Small intestine (tissue), 7 donors: ENCODE measurements at regions not wholly inside any gene's neighbourhood (a gene's known extent, or its start where the extent isn't known, plus 50 kb on each side); places are given as distances from the start of the nearest gene placed in this dataset.

Experiments used
- DNase-seq, 2 donors: peaks; one replicate each; pipeline versions ENCODE4 v3.0.0 to v3.0.0-alpha.2; 2013
- FAIRE-seq: peaks from 2 replicates; lab custom pipeline; 2012; peaks lifted over from hg19 to GRCh38; lab: Jason Lieb, UNC
- H3K27ac ChIP-seq, 3 donors: one replicate each; pipeline ENCODE4 v1.5.1; 2013; ENCODE audit warnings: low read length in 2 of 3, mild to moderate bottlenecking in 2 of 3, control low read depth in 1 of 3, inconsistent platforms in 1 of 3, low read depth in 1 of 3, moderate library complexity in 1 of 3
- H3K27me3 ChIP-seq, 3 donors: one replicate each; pipeline ENCODE4 v1.6.1; 2013; ENCODE audit warnings: low read length in 3 of 3, inconsistent platforms in 1 of 3; ENCODE audit not compliant: control insufficient read depth in 3 of 3, insufficient read depth in 3 of 3
- H3K36me3 ChIP-seq, 3 donors: one replicate each; pipeline ENCODE4 v1.6.1; 2013; ENCODE audit warnings: low read length in 3 of 3, inconsistent platforms in 1 of 3, low read depth in 1 of 3, mild to moderate bottlenecking in 1 of 3, moderate library complexity in 1 of 3; ENCODE audit not compliant: control insufficient read depth in 3 of 3, insufficient read depth in 2 of 3
- H3K4me1 ChIP-seq, 3 donors: one replicate each; pipeline ENCODE4 v1.6.1; 2013; ENCODE audit warnings: low read length in 2 of 3, inconsistent platforms in 1 of 3, low read depth in 1 of 3, mild to moderate bottlenecking in 1 of 3, moderate library complexity in 1 of 3; ENCODE audit not compliant: control insufficient read depth in 3 of 3, insufficient read depth in 2 of 3
- H3K4me3 ChIP-seq, 3 donors: one replicate each; pipeline ENCODE4 v1.5.1; 2013; ENCODE audit warnings: low read length in 3 of 3, control low read depth in 1 of 3, inconsistent platforms in 1 of 3, low read depth in 1 of 3, mild to moderate bottlenecking in 1 of 3, moderate library complexity in 1 of 3
- H3K9me3 ChIP-seq, 2 donors: one replicate each; pipeline ENCODE4 v1.6.1; 2013; ENCODE audit warnings: low read depth in 1 of 2, low read length in 1 of 2; ENCODE audit not compliant: control insufficient read depth in 2 of 2, insufficient read depth in 1 of 2
- WGBS, 3 donors: extraction: QIAGEN DNeasy Blood & Tissue Kit; methylation state at CpG; one replicate each; pipeline ENCODE4 v1.1.7; 2013; 5-methylcytosine and 5-hydroxymethylcytosine counted together
- donor health status: healthy with polysubstance abuse.
- donor health status: control.
- donor health status: control.
- donor health status: Bipolar disorder and iron deficiency.
- donor health status: healthy.

GRCh38 chr21:34215501-34215900 is 142.1 kb downstream of the MRPS6 start:
- H3K4me3 ChIP-seq = no peak overlapping the region
- no peaks in the 10 kb centered on the region for H3K4me1 ChIP-seq
- H3K9me3 ChIP-seq = peaks cover 0 to 8% of the 10 kb centered on the region in 2 donors
- WGBS, 3 donors = 75 to 83% (median 82%) methylated on average over 4 of the region's 4 CpGs
- DNase-seq (no peak), FAIRE-seq (no peak)
- peaks cover 0 to 2% (median 0%) of the 10 kb centered on the region in 3 donors for H3K36me3 ChIP-seq
- H3K27me3 ChIP-seq = no peaks in the 10 kb centered on the region
- no peak overlapping the region for H3K27ac ChIP-seq

- peaks cover 0 to 5% of the 10 kb centered on the region in 2 donors for H3K9me3 ChIP-seq
- DNase-seq = no peak
- no peak overlapping the region for H3K4me3 ChIP-seq
- H3K36me3 ChIP-seq = peaks cover 0 to 2% (median 0%) of the 10 kb centered on the region in 3 donors
- 61 to 73% (median 72%) methylated on average over 9 of the region's 9 CpGs for WGBS, 3 donors
- H3K27ac ChIP-seq = no peak overlapping the region
- no peaks in the 10 kb centered on the region for H3K4me1 ChIP-seq
- FAIRE-seq = no peak
- H3K27me3 ChIP-seq = no peaks in the 10 kb centered on the region
Measured at GRCh38 chr21:34215911-34216717, 142.7 kb downstream of the MRPS6 start.

- H3K27ac ChIP-seq = no peak overlapping the region
- no peak overlapping the region for H3K4me3 ChIP-seq
- peaks cover 0 to 2% (median 0%) of the 10 kb centered on the region in 3 donors for H3K36me3 ChIP-seq
- 30 to 39% (median 38%) methylated on average over 2 of the region's 2 CpGs for WGBS, 3 donors
- no peaks in the 10 kb centered on the region for H3K4me1 ChIP-seq
- DNase-seq (no peak), FAIRE-seq (no peak)
- no peaks in the 10 kb centered on the region for H3K27me3 ChIP-seq
- peaks cover 0 to 5% of the 10 kb centered on the region in 2 donors for H3K9me3 ChIP-seq
Measured at GRCh38 chr21:34216718-34217032, 143.3 kb downstream of the MRPS6 start.

- WGBS, 3 donors = 87 to 94% (median 91%) methylated on average over 3 of the region's 3 CpGs
- no peak for DNase-seq
Measured at GRCh38 chr21:34217263-34217662, 143.9 kb downstream of the MRPS6 start.

GRCh38 chr21:34219334-34220060 is 144.3 kb upstream of the KCNE2 start:
- no peak for FAIRE-seq
- Histone ChIP-seq H3K36me3 (no peaks in the 10 kb centered on the region), H3K27ac (no peak overlapping the region), H3K27me3 (no peaks in the 10 kb centered on the region), H3K4me1 (no peaks in the 10 kb centered on the region), H3K9me3 (no peaks in the 10 kb centered on the region), H3K4me3 (no peak overlapping the region)
- 87 to 91% (median 87%) methylated on average over 4 of the region's 4 CpGs for WGBS, 3 donors
- no peak for DNase-seq

More at GRCh38 chr21:34217263-34217662, 143.9 kb downstream of the MRPS6 start:
- H3K36me3 ChIP-seq = peaks cover 0 to 2% (median 0%) of the 10 kb centered on the region in 3 donors
- no peaks in the 10 kb centered on the region for H3K4me1 ChIP-seq
- no peaks in the 10 kb centered on the region for H3K27me3 ChIP-seq
- H3K9me3 ChIP-seq = peaks cover 0 to 5% of the 10 kb centered on the region in 2 donors
- H3K27ac ChIP-seq = no peak overlapping the region
- H3K4me3 ChIP-seq = no peak overlapping the region
- no peak for FAIRE-seq

GRCh38 chr21:34220556-34221195 is 143.1 kb upstream of the KCNE2 start:
- no peaks in the 10 kb centered on the region for H3K4me1 ChIP-seq
- peak overlapping the region in 1 of 3 donors; percentile 5 for H3K27ac ChIP-seq
- DNase-seq = no peak
- 94 to 100% (median 94%) methylated on average over 1 of the region's 1 CpG for WGBS, 3 donors
- no peak for FAIRE-seq
- no peaks in the 10 kb centered on the region for H3K27me3 ChIP-seq
- no peak overlapping the region for H3K4me3 ChIP-seq
- H3K36me3 ChIP-seq = no peaks in the 10 kb centered on the region
- no peaks in the 10 kb centered on the region for H3K9me3 ChIP-seq

GRCh38 chr21:34221331-34222030 is 142.3 kb upstream of the KCNE2 start:
- Histone ChIP-seq H3K27ac (peak overlapping the region in 1 of 3 donors; percentile 13), H3K9me3 (no peaks in the 10 kb centered on the region), H3K36me3 (no peaks in the 10 kb centered on the region), H3K4me1 (no peaks in the 10 kb centered on the region), H3K27me3 (no peaks in the 10 kb centered on the region), H3K4me3 (no peak overlapping the region)
- DNase-seq (no peak), FAIRE-seq (no peak)
- WGBS, 3 donors = 74 to 89% (median 89%) methylated on average over 11 of the region's 11 CpGs

- Histone ChIP-seq H3K27me3 (no peaks in the 10 kb centered on the region), H3K4me3 (no peak overlapping the region), H3K4me1 (no peaks in the 10 kb centered on the region), H3K36me3 (no peaks in the 10 kb centered on the region), H3K9me3 (no peaks in the 10 kb centered on the region), H3K27ac (peak overlapping the region in 1 of 3 donors; percentile 13)
- no peak for DNase-seq
- 80 to 88% (median 81%) methylated on average over 14 of the region's 14 CpGs for WGBS, 3 donors
- no peak for FAIRE-seq
Measured at GRCh38 chr21:34222031-34222335, 141.8 kb upstream of the KCNE2 start.
